ENCODE measurements at regions not wholly inside any gene's neighbourhood (a gene's known extent, or its start where the extent isn't known, plus 50 kb on each side); places are given as distances from the start of the nearest gene placed in this dataset.

DNA sequence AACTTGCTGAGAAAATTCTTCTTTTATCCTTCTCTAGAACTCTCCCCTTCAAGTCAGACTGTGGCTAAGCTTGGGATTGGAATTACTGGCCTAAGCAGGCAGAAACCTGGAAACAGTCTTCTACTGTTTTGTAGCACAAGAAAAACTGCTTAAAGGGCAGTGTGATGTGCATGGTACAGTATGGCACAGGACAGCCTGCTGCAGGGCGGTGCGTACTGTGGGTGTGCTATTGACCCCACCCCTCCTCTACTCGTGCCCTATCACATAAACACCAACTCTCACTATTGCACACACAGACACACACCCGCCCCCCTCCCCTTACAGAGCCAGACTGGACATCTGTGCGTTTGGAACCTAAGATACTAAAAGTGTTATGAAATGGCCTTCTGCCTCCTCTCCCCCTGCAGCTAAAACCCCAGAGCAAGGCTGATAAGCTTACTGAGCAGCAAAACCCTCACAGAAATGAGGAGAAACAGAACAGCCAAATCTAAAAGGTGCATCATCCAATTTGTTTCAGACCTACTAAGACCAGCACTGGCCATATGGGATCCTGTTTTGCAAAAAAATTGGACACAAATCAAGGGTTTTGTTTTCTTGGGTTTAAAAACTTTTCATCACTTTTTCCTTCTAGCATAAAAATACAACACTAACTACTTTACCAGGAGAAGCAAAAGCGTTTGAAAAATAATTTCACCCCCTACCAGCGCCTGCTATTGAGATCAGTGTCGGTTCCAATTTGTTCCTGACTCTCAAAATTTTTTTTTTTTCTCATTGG lies 355.8 kb upstream of the LYPLAL1 start:
- no peak for DNase-seq (ENCODE audit: low read depth)

- DNase-seq (ENCODE audit: low read depth) = peak; percentile 56
Measured at GRCh38 chr1:218823291-218823900, 350.3 kb upstream of the LYPLAL1 start.

- DNase-seq (ENCODE audit: low read depth) = no peak
Measured at GRCh38 chr1:218827486-218827885, 346.2 kb upstream of the LYPLAL1 start.

GRCh38 chr1:218828125-218828650 lies 345.5 kb upstream of the LYPLAL1 start:
- DNase-seq (ENCODE audit: low read depth) = no peak

DNA sequence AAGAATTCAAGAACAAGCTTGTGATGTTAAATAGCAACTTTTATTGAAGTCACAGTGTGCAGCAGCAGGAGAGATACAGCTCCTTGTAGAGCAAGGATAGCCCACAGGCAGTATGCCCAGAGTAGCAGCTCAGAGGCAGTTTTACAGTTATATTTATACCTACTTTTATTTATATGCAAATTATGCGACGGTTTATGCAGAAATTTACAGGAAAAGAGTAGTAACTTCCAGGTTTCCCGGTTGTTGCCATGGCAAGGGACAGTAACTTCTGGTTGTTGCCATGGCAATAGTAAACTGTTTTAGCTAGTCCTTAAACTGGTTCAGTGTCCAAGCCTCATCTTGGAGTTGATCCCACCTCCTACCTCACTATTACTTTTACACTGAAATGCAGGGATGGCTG lies 344.6 kb upstream of the LYPLAL1 start:
- DNase-seq (ENCODE audit: low read depth) = no peak

DNA sequence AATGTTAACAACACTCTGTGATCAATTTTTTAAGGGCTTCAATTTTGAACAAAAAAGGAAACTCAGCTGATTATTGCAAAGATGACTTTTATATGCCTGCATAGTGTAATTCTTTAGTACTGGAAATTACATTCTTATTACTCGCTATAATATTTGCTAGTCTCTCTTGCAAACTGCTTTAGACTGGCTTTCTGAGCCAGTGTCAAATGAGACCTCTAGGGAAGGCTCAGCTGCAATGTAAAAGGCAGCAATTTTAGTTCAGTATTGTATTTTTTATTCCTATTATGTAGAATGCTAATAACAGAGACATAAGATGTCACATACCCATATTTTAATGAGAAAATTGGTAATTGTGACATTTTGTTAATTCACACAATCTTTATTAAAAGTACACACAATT lies 338.1 kb upstream of the LYPLAL1 start:
- no peak for DNase-seq (ENCODE audit: low read depth)

DNA sequence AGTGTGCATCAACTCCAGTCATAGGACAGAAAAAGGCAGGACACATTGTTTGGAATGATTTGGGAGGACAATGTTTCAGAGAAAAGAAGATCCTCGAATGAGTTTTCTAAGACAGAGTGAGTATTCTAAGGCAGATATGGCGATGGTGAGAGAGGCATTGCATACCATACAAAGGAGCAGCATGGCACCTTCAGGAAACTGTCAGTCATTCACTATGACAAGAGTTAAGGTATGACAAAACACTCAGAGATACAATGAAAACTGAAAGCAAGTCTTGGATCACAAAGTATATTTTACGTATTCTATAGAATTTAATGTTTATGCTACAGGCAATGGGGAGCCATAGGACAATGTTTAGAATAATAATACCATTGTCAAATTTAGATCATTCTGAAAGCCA lies 337.4 kb upstream of the LYPLAL1 start:
- no peak for DNase-seq (ENCODE audit: low read depth)

GRCh38 chr1:218837051-218837450 lies 336.6 kb upstream of the LYPLAL1 start:
- peak; percentile 3 for DNase-seq (ENCODE audit: low read depth)

- no peak for DNase-seq (ENCODE audit: low read depth)
Measured at GRCh38 chr1:218845589-218845988, 328.1 kb upstream of the LYPLAL1 start.

- DNase-seq (ENCODE audit: low read depth) = no peak
Measured at GRCh38 chr1:218846181-218846580, 327.5 kb upstream of the LYPLAL1 start.

GRCh38 chr1:218847089-218847768 lies 326.4 kb upstream of the LYPLAL1 start:
- no peak for DNase-seq (ENCODE audit: low read depth)

- no peak for DNase-seq (ENCODE audit: low read depth)
Measured at GRCh38 chr1:218848009-218848408, 325.7 kb upstream of the LYPLAL1 start.

- peak; percentile 75 for DNase-seq (ENCODE audit: low read depth)
Measured at GRCh38 chr1:218850367-218850766, 323.3 kb upstream of the LYPLAL1 start.

- peak; percentile 35 for DNase-seq (ENCODE audit: low read depth)
Measured at GRCh38 chr1:218851586-218851985, 322.1 kb upstream of the LYPLAL1 start.

DNA sequence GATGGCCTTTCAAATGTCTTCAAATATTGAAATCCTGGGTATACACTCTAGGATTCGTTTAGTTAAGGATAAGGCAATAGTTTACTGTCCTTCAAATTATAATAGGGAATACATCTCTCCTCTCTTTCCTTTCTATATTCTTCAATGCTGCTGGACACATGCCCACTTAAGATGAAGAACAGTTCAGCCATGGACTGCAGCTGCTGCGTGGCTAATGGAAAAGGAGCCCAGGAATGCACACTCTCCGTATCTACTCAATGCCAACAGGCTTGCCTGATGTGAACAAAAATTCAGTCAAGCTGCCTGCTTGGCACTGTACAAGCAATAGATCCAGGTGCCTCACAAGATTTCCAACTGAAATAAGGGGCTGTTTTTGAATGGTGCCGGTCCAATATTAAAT lies 321.2 kb upstream of the LYPLAL1 start:
- no peak for DNase-seq (ENCODE audit: low read depth)

DNA sequence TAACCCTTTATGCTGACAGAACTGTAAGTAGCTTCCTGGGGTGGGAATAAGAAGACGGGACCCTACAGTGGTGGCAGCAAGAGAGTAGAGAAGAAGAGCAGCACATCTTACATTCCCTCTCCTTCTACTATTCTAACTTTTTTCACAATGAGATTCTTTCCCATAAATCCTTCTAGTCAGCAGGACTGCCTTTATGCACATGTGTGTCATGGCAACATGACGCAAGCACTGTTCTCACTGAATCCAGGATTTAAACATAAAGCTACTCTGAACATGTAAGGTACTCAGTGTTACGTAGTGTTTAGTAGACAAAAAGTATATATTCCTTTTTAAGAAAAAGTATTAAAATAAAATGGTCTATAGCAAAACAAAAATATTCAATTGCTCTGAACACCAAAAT lies 309.7 kb upstream of the LYPLAL1 start:
- no peak for DNase-seq (ENCODE audit: low read depth)

DNA sequence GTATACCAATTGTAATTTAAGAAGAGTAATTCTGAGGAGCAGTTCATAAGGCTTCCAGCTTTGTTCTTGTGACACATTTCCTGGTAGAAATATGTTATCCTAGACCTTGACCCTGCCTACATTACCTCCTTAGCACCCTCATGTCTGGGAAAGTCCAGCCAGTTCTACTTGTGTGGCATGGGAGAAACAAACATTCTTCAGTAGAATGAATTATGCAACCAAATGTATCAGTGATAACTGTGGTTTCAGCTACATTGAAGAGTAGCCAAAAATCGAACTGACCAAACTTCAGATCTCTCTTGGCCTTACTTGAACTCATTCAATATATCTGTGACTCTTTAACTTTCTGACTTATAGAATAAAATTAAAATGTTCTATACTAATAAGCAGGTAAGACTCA lies 308.1 kb upstream of the LYPLAL1 start:
- DNase-seq (ENCODE audit: low read depth) = peak; percentile 36

DNA sequence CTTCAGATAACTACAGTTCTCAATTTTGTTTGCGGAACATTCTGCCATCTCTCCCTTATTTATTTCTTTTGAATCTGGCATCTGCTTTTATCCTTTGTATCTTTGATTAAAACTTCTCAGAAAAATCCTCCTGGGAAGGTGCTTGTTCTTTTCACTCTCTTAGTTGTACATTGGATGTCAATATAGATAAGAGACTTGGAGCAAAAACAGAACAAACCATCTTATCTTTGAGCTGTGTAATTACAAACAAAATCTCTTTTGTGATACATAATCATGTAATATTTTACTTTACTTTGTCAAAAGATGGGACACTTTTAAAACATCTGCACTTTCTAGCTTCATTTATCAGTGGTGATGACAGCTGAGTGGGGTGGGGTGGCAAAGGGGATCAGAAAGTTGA lies 307.2 kb upstream of the LYPLAL1 start:
- DNase-seq (ENCODE audit: low read depth) = no peak

DNA sequence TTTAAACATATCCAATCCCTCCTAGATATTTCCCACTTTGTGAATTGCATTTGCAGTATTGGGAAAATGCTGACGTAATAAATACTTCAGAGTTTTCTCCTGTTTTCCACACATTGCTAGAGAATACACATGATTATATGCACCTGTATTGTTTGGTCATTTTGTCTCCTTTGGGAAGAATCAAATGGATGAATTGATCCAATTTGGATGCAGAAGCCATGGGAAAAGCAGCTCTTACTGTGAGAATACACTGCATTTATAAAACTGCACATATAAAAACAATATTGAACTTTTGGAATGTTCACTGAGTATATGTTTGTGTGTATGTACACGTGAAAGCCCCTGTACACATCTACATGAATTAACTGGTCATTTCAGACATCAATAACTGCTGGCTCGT lies 306.6 kb upstream of the LYPLAL1 start:
- no peak for DNase-seq (ENCODE audit: low read depth)

- DNase-seq (ENCODE audit: low read depth) = no peak
Measured at GRCh38 chr1:218867941-218868626, 305.6 kb upstream of the LYPLAL1 start.

- no peak for DNase-seq (ENCODE audit: low read depth)
Measured at GRCh38 chr1:218869276-218869675, 304.4 kb upstream of the LYPLAL1 start.

- no peak for DNase-seq (ENCODE audit: low read depth)
Measured at GRCh38 chr1:218872026-218872425, 301.7 kb upstream of the LYPLAL1 start.

All from ELR (cell line).